Body of pancreas (tissue), 4 donors: ENCODE measurements at regions not wholly inside any gene's neighbourhood (a gene's known extent, or its start where the extent isn't known, plus 50 kb on each side); places are given as distances from the start of the nearest gene placed in this dataset.

Experiments used
- CTCF ChIP-seq, 7 experiments: fragments of 450-650 bp in 4 of 7; fragments of 200-600 bp in 3 of 7; sonication (generic) in 3 of 7; IDR thresholded peaks; one replicate each; pipeline ENCODE4 v1.5.1; 2016 to 2019; ENCODE audit warnings: antibody characterized with exemption in 7 of 7
- POLR2A ChIP-seq, 3 donors: fragments of 450-650 bp; IDR thresholded peaks; one replicate each; pipeline ENCODE4 v1.6.1; 2016; ENCODE audit warnings: antibody characterized with exemption in 3 of 3, mild to moderate bottlenecking in 2 of 3

- TF ChIP-seq CTCF (IDR thresholded peaks at IDR 0.05) (no peak), POLR2A (IDR thresholded peaks at IDR 0.05) (no peak)
Observed at GRCh38 chr7:18117482-18117881, 89.8 kb upstream of the PRPS1L1 start.
